ENCODE measurements at regions not wholly inside any gene's neighbourhood (a gene's known extent, or its start where the extent isn't known, plus 50 kb on each side); places are given as distances from the start of the nearest gene placed in this dataset.

- TF ChIP-seq CTCF (optimal IDR thresholded peaks at IDR 0.05 in 1 of 3, IDR thresholded peaks at IDR 0.05 in 1 of 3, conservative IDR thresholded peaks at IDR 0.05 in 1 of 3; ENCODE audit: extremely low read depth in 1 of 3, insufficient read depth in 2 of 3, low read length in 3 of 3): no peak
- TF ChIP-seq EZH2 (IDR thresholded peaks at IDR 0.05; ENCODE audit: low read length): no peak
These were observed 108.2 kb upstream of the ACSL4 start for GRCh38 chrX:109841257-109841656.

Data from keratinocyte (primary cell).